ENCODE measurements at regions not wholly inside any gene's neighbourhood (a gene's known extent, or its start where the extent isn't known, plus 50 kb on each side); places are given as distances from the start of the nearest gene placed in this dataset.
"Not testable (repeated sequence)": the region's sequence is repeated elsewhere in the genome, so short reads cannot be mapped to it uniquely, and the experiment has no call there.

- intact Hi-C loops (cut with DNase I) = no loop called here
- Histone ChIP-seq H3K4me3 (no peak overlapping the region), H3K27me3 (no peaks in the 10 kb centered on the region), H3K4me1 (peaks cover 0 to 11% (median 0%) of the 10 kb centered on the region in 9 donors), H3K27ac (no peak overlapping the region), H3K9me3 (peaks cover 0 to 10% (median 0%) of the 10 kb centered on the region in 11 donors), H3K36me3 (no peaks in the 10 kb centered on the region)
- ATAC-seq = no peak
- WGBS, 2 donors = 84 to 90% methylated on average over 1 of the region's 1 CpG
- no peak for DNase-seq
- TF ChIP-seq, protein P1, sequence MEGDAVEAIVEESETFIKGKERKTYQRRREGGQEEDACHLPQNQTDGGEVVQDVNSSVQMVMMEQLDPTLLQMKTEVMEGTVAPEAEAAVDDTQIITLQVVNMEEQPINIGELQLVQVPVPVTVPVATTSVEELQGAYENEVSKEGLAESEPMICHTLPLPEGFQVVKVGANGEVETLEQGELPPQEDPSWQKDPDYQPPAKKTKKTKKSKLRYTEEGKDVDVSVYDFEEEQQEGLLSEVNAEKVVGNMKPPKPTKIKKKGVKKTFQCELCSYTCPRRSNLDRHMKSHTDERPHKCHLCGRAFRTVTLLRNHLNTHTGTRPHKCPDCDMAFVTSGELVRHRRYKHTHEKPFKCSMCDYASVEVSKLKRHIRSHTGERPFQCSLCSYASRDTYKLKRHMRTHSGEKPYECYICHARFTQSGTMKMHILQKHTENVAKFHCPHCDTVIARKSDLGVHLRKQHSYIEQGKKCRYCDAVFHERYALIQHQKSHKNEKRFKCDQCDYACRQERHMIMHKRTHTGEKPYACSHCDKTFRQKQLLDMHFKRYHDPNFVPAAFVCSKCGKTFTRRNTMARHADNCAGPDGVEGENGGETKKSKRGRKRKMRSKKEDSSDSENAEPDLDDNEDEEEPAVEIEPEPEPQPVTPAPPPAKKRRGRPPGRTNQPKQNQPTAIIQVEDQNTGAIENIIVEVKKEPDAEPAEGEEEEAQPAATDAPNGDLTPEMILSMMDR (IDR thresholded peaks at IDR 0.05) = no peak
These were observed 213.0 kb upstream of the PDE3A start for GRCh38 chr12:20155374-20155773.

DNA sequence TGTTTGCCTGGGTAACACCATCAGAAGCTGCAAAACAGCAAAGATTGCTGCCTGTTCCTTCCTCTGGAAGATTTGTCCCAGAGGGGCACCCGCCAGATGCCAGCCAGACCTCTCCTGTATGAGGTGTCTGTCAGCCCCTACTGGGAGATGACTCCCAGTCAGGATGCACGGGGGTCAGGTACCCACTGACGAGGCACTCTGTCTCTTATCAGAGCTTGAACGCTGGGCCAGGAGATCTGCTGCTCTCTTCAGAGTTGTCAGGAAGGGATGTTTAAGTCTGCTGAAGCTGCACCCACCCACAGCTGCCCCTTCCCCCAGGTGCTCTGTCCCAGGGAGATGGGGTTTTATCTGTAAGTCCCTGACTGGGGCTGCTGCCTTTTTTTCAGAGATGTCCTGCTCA, 207.4 kb upstream of the PDE3A start:
- H3K27me3 ChIP-seq; H3K36me3 ChIP-seq; H3K4me3 ChIP-seq; H3K27ac ChIP-seq; H3K9me3 ChIP-seq; DNase-seq; ATAC-seq; H3K4me1 ChIP-seq; intact Hi-C loops (cut with DNase I): not testable (repeated sequence)
- WGBS, 2 donors = 50 to 62% methylated on average over 4 of the region's 4 CpGs

DNA sequence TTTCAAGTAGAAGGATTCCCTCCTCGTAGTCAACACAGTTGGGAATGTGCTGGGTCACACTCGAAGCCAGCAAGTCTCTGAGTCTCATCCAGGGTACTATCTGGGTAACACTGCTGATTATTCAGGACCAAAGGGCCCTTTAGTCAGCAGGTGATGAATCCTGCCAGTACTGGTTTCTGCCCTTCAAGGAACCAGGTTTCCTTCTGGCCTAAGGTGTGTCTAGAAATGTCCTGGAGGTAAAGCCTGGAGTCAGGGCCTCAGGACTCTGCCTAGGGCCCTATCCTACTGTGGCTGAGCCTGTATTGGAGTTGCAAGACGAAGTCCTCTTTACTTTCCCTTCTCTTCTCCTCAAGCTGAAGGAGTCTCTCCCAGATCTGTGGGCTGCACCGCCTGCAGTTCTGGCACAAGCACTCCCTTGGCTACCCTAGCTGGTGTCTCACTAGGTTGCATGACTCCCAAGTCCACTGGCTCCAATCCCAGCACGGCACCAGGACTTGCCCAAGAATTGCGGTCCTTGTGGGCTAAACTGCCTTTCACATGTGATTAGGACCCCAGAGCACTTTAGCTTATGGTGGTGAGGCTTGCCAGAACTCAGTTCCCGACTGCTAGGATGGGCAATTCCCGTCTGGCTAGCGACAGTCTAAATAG, 193.7 kb upstream of the PDE3A start:
- ATAC-seq = no peak
- TF ChIP-seq, protein P1 (IDR thresholded peaks at IDR 0.05) = no peak
- DNase-seq = no peak
- Histone ChIP-seq H3K27ac (no peak overlapping the region), H3K4me1 (no peaks in the 10 kb centered on the region), H3K36me3 (no peaks in the 10 kb centered on the region), H3K27me3 (no peaks in the 10 kb centered on the region), H3K4me3 (no peak overlapping the region), H3K9me3 (peaks cover 0 to 12% (median 0%) of the 10 kb centered on the region in 11 donors)
- intact Hi-C loops (cut with DNase I) = no loop called here
- WGBS, 2 donors = 91 to 92% methylated on average over 9 of the region's 9 CpGs

- Histone ChIP-seq H3K27ac (no peak overlapping the region), H3K9me3 (peaks cover 0 to 7% (median 0%) of the 10 kb centered on the region in 11 donors), H3K36me3 (no peaks in the 10 kb centered on the region), H3K4me3 (no peak overlapping the region), H3K4me1 (no peaks in the 10 kb centered on the region), H3K27me3 (no peaks in the 10 kb centered on the region)
- DNase-seq (no peak), ATAC-seq (no peak)
- WGBS, 2 donors = 95 to 98% methylated on average over 3 of the region's 3 CpGs
- intact Hi-C loops (cut with DNase I) = no loop called here
- TF ChIP-seq, protein P1 (IDR thresholded peaks at IDR 0.05) = no peak
These were observed 192.5 kb upstream of the PDE3A start for GRCh38 chr12:20175704-20176388.

All from heart right ventricle (tissue), 16 donors.